ENCODE measurements at regions not wholly inside any gene's neighbourhood (a gene's known extent, or its start where the extent isn't known, plus 50 kb on each side); places are given as distances from the start of the nearest gene placed in this dataset.

DNA sequence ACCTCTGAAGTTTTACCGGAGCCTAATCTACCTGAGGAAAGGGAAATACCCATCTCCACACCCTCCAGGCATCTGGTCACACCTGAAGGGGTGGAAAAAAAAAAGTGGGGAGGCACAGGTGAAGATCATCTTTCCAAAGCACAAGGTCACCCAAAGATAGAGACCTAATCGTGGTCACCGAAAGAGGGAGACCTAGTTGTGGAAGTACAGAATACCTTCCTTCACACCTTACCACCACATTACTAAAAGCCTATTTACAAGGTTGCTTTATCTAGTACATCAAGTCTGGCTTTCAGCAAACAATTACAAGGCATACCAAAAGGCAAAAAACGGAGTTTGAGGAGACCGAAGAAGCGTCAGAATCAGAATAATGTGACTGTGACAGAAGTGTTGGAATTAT is 110.0 kb upstream of the ARPP21 start:
- TF ChIP-seq, protein P1, sequence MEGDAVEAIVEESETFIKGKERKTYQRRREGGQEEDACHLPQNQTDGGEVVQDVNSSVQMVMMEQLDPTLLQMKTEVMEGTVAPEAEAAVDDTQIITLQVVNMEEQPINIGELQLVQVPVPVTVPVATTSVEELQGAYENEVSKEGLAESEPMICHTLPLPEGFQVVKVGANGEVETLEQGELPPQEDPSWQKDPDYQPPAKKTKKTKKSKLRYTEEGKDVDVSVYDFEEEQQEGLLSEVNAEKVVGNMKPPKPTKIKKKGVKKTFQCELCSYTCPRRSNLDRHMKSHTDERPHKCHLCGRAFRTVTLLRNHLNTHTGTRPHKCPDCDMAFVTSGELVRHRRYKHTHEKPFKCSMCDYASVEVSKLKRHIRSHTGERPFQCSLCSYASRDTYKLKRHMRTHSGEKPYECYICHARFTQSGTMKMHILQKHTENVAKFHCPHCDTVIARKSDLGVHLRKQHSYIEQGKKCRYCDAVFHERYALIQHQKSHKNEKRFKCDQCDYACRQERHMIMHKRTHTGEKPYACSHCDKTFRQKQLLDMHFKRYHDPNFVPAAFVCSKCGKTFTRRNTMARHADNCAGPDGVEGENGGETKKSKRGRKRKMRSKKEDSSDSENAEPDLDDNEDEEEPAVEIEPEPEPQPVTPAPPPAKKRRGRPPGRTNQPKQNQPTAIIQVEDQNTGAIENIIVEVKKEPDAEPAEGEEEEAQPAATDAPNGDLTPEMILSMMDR (IDR thresholded peaks at IDR 0.05) = no peak
- TF ChIP-seq POLR2AphosphoS5 (IDR thresholded peaks at IDR 0.05; ENCODE audit: low read depth, low read length) (no peak), TCF7L2 (IDR thresholded peaks at IDR 0.05; ENCODE audit: low read depth, low read length) (no peak), SIN3A (IDR thresholded peaks at IDR 0.05; ENCODE audit: borderline replicate concordance, insufficient read depth, low read depth, low read length) (no peak)
- TF ChIP-seq, protein P2, sequence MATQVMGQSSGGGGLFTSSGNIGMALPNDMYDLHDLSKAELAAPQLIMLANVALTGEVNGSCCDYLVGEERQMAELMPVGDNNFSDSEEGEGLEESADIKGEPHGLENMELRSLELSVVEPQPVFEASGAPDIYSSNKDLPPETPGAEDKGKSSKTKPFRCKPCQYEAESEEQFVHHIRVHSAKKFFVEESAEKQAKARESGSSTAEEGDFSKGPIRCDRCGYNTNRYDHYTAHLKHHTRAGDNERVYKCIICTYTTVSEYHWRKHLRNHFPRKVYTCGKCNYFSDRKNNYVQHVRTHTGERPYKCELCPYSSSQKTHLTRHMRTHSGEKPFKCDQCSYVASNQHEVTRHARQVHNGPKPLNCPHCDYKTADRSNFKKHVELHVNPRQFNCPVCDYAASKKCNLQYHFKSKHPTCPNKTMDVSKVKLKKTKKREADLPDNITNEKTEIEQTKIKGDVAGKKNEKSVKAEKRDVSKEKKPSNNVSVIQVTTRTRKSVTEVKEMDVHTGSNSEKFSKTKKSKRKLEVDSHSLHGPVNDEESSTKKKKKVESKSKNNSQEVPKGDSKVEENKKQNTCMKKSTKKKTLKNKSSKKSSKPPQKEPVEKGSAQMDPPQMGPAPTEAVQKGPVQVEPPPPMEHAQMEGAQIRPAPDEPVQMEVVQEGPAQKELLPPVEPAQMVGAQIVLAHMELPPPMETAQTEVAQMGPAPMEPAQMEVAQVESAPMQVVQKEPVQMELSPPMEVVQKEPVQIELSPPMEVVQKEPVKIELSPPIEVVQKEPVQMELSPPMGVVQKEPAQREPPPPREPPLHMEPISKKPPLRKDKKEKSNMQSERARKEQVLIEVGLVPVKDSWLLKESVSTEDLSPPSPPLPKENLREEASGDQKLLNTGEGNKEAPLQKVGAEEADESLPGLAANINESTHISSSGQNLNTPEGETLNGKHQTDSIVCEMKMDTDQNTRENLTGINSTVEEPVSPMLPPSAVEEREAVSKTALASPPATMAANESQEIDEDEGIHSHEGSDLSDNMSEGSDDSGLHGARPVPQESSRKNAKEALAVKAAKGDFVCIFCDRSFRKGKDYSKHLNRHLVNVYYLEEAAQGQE (IDR thresholded peaks at IDR 0.05; ENCODE audit: insufficient read depth in 1 of 2, low read depth in 2 of 2, low read length in 1 of 2) = no peak
